GM23248 (cell line): ENCODE measurements at regions not wholly inside any gene's neighbourhood (a gene's known extent, or its start where the extent isn't known, plus 50 kb on each side); places are given as distances from the start of the nearest gene placed in this dataset.

Experiments used
- DNase-seq: peaks from one replicate; pipeline ENCODE4 v3.0.0-alpha.2; 2015
- H2AFZ ChIP-seq: fragments of 200-600 bp; sonication (generic); 2 replicates; pipeline ENCODE4 v1.6.1; 2016; ENCODE audit warnings: antibody characterized with exemption
- H3F3A ChIP-seq: fragments of 200-600 bp; sonication (generic); 2 replicates; pipeline ENCODE4 v1.6.1; 2016; ENCODE audit warnings: mild to moderate bottlenecking, antibody characterized with exemption, mixed run types; ENCODE audit not compliant: insufficient read depth
- H3K27ac ChIP-seq: fragments of 200-600 bp; sonication (generic); 2 replicates; pipeline ENCODE4 v1.5.1; 2016; ENCODE audit warnings: mild to moderate bottlenecking
- H3K27me3 ChIP-seq: fragments of 200-600 bp; sonication (generic); replicated peaks from 2 replicates; pipeline ENCODE4 v1.6.1; 2016; ENCODE audit warnings: mild to moderate bottlenecking; ENCODE audit not compliant: insufficient read depth
- H3K36me3 ChIP-seq: fragments of 200-600 bp; sonication (generic); 2 replicates; pipeline ENCODE4 v1.6.1; 2016; ENCODE audit warnings: low read depth, mild to moderate bottlenecking
- H3K4me1 ChIP-seq: fragments of 200-600 bp; sonication (generic); 2 replicates; pipeline ENCODE4 v1.6.1; 2016; ENCODE audit warnings: mild to moderate bottlenecking; ENCODE audit not compliant: insufficient read depth
- H3K4me2 ChIP-seq: fragments of 200-600 bp; sonication (generic); one replicate; pipeline ENCODE4 v1.6.1; 2016; ENCODE audit warnings: mild to moderate bottlenecking; ENCODE audit not compliant: unreplicated experiment
- H3K4me3 ChIP-seq: fragments of 200-600 bp; sonication (generic); 2 replicates; pipeline ENCODE4 v1.5.1; 2016; ENCODE audit warnings: mild to moderate bottlenecking
- H3K79me2 ChIP-seq: fragments of 200-600 bp; sonication (generic); 2 replicates; pipeline ENCODE4 v1.6.1; 2016; ENCODE audit warnings: mild to moderate bottlenecking; ENCODE audit not compliant: insufficient read depth
- H3K9ac ChIP-seq: fragments of 200-600 bp; sonication (generic); 2 replicates; pipeline ENCODE4 v1.6.1; 2016; ENCODE audit warnings: mild to moderate bottlenecking
- H3K9me2 ChIP-seq: fragments of 200-600 bp; sonication (generic); 2 replicates; pipeline ENCODE4 v1.6.1; 2016; ENCODE audit warnings: mixed run types, mild to moderate bottlenecking, moderate library complexity; ENCODE audit not compliant: insufficient read depth
- H3K9me3 ChIP-seq: fragments of 200-600 bp; sonication (generic); one replicate; pipeline ENCODE4 v1.6.1; 2017; ENCODE audit warnings: low read depth
- H4K20me1 ChIP-seq: fragments of 200-600 bp; sonication (generic); 2 replicates; pipeline ENCODE4 v1.6.0; 2016; ENCODE audit not compliant: insufficient read depth
- EZH2 ChIP-seq: fragments of 200-600 bp; sonication (generic); IDR thresholded peaks from 2 replicates; pipeline ENCODE4 v1.6.1; 2018; ENCODE audit warnings: antibody characterized with exemption, mild to moderate bottlenecking; ENCODE audit not compliant: insufficient read depth, poor library complexity, severe bottlenecking
- EZH2phosphoT487 ChIP-seq: fragments of 200-600 bp; sonication (generic); IDR thresholded peaks from 2 replicates; pipeline ENCODE4 v1.6.1; 2018; ENCODE audit warnings: antibody characterized with exemption, moderate library complexity, mild to moderate bottlenecking, low read depth; ENCODE audit not compliant: insufficient read depth
- WGBS, 2 experiments: methylation state at CpG; one replicate each; pipeline ENCODE4 v1.1.6; 2015 to 2017; ENCODE audit warnings: low lambda C conversion rate in 2 of 2, low coverage in 1 of 2; ENCODE audit errors: missing lambda C conversion rate in 2 of 2; 5-methylcytosine and 5-hydroxymethylcytosine counted together
- in situ Hi-C: fragments of 300-500 bp; cut with MboI; formaldehyde crosslinking; loops from 2 replicates; pipeline ENCODE4 v1.15.0; 2020

GRCh38 chr2:16194931-16195680, 254.8 kb downstream of the MYCN start:
- Histone ChIP-seq H3K9me2 (no peaks in the 10 kb centered on the region), H2AFZ (no peak overlapping the region), H3K4me1 (no peaks in the 10 kb centered on the region), H3K27me3 (no peaks in the 10 kb centered on the region), H3F3A (no peaks in the 10 kb centered on the region), H3K9ac (no peak overlapping the region), H3K27ac (no peak overlapping the region), H3K79me2 (no peaks in the 10 kb centered on the region), H4K20me1 (no peaks in the 10 kb centered on the region), H3K9me3 (no peaks in the 10 kb centered on the region), H3K4me3 (no peak overlapping the region), H3K4me2 (no peak overlapping the region), H3K36me3 (no peaks in the 10 kb centered on the region)
- in situ Hi-C loops, result no loop called here
- no peak for TF ChIP-seq EZH2
- no peak for DNase-seq
- 15 to 19% methylated on average over 6 of the region's 6 CpGs for WGBS, 2 experiments

GRCh38 chr2:16194530-16194929, 254.2 kb downstream of the MYCN start:
- H3K79me2 ChIP-seq, result no peaks in the 10 kb centered on the region
- H3F3A ChIP-seq, result no peaks in the 10 kb centered on the region
- H3K27me3 ChIP-seq, result no peaks in the 10 kb centered on the region
- H3K9me2 ChIP-seq, result no peaks in the 10 kb centered on the region
- no peak overlapping the region for H3K27ac ChIP-seq
- no peak overlapping the region for H3K4me2 ChIP-seq
- in situ Hi-C loops, result no loop called here
- WGBS, 2 experiments, result 58 to 64% methylated on average over 4 of the region's 4 CpGs
- no peaks in the 10 kb centered on the region for H3K4me1 ChIP-seq
- no peaks in the 10 kb centered on the region for H3K36me3 ChIP-seq
- DNase-seq, result no peak
- H4K20me1 ChIP-seq, result no peaks in the 10 kb centered on the region
- no peak overlapping the region for H2AFZ ChIP-seq
- no peak for TF ChIP-seq EZH2phosphoT487
- TF ChIP-seq EZH2, result no peak
- no peaks in the 10 kb centered on the region for H3K9me3 ChIP-seq
- no peak overlapping the region for H3K9ac ChIP-seq
- H3K4me3 ChIP-seq, result no peak overlapping the region

- H3K4me3 ChIP-seq, result no peak overlapping the region
- H3K79me2 ChIP-seq, result no peaks in the 10 kb centered on the region
- no peak overlapping the region for H2AFZ ChIP-seq
- H3K9me2 ChIP-seq, result no peaks in the 10 kb centered on the region
- no peaks in the 10 kb centered on the region for H4K20me1 ChIP-seq
- no peaks in the 10 kb centered on the region for H3F3A ChIP-seq
- H3K27ac ChIP-seq, result no peak overlapping the region
- H3K9me3 ChIP-seq, result no peaks in the 10 kb centered on the region
- WGBS, 2 experiments, result 7 to 10% methylated on average over 1 of the region's 1 CpG
- no peak overlapping the region for H3K4me2 ChIP-seq
- H3K9ac ChIP-seq, result no peak overlapping the region
- H3K4me1 ChIP-seq, result no peaks in the 10 kb centered on the region
- in situ Hi-C loops, result no loop called here
- no peak for DNase-seq
- no peaks in the 10 kb centered on the region for H3K27me3 ChIP-seq
- TF ChIP-seq EZH2phosphoT487 (no peak), EZH2 (no peak)
- H3K36me3 ChIP-seq, result no peaks in the 10 kb centered on the region
Measured at GRCh38 chr2:16194096-16194390, 253.7 kb downstream of the MYCN start.

GRCh38 chr2:16192416-16193216, 252.3 kb downstream of the MYCN start:
- Histone ChIP-seq H3K4me3 (no peak overlapping the region), H3K4me1 (no peaks in the 10 kb centered on the region), H4K20me1 (no peaks in the 10 kb centered on the region), H3K27ac (no peak overlapping the region), H3K36me3 (no peaks in the 10 kb centered on the region), H3K9me3 (no peaks in the 10 kb centered on the region), H3F3A (no peaks in the 10 kb centered on the region), H2AFZ (no peak overlapping the region), H3K9ac (no peak overlapping the region), H3K9me2 (no peaks in the 10 kb centered on the region), H3K79me2 (no peaks in the 10 kb centered on the region), H3K27me3 (no peaks in the 10 kb centered on the region), H3K4me2 (no peak overlapping the region)
- TF ChIP-seq EZH2 (no peak), EZH2phosphoT487 (no peak)
- WGBS, 2 experiments, result 23 to 24% methylated on average over 10 of the region's 10 CpGs
- in situ Hi-C loops, result no loop called here
- no peak for DNase-seq
